Endothelial cell of umbilical vein (primary cell): ENCODE measurements at regions not wholly inside any gene's neighbourhood (a gene's known extent, or its start where the extent isn't known, plus 50 kb on each side); places are given as distances from the start of the nearest gene placed in this dataset.

Source experiments
- BruUV-seq: library from RNA; stranded (reverse); fragments of 400-500 nt; replicated peaks from 2 replicates; lab custom pipeline; 2021; lab: Mats Ljungman, UMichigan
- CTCF ChIA-PET: fragments of 300-600, 350-600 bp; sonication (Branson Sonifier 250); formaldehyde crosslinking; loops from one replicate; lab custom pipeline; 2021; ENCODE audit warnings: antibody characterized with exemption, inconsistent platforms; lab: Charles Lee
- POLR2A ChIA-PET: fragments of 300-600, 350-600 bp; sonication (Branson Sonifier 250); formaldehyde crosslinking; loops from one replicate; lab custom pipeline; 2021; ENCODE audit warnings: antibody characterized with exemption, inconsistent platforms; lab: Charles Lee
- DNase-seq: peaks from one replicate; pipeline ENCODE4 v3.0.0-alpha.2; 2011; ENCODE audit warnings: low read depth, low spot score
- FAIRE-seq: peaks from 2 replicates; lab custom pipeline; 2011; peaks lifted over from hg19 to GRCh38; lab: Jason Lieb, UNC
- H2AFZ ChIP-seq: 2 replicates; pipeline ENCODE4 v1.6.0; 2012; ENCODE audit warnings: low read depth, low read length, control low read depth, inconsistent platforms
- H3K27ac ChIP-seq: 2 replicates; pipeline ENCODE4 v1.5.1; 2011; ENCODE audit warnings: low read depth, mild to moderate bottlenecking, control low read depth, low read length, moderate library complexity; ENCODE audit not compliant: insufficient read depth
- H3K27me3 ChIP-seq, 2 experiments: 2 replicates each; pipeline versions ENCODE4 v1.6.0 to v1.6.1; 2011; ENCODE audit warnings: low read length in 2 of 2, mixed read lengths in 1 of 2; ENCODE audit not compliant: control insufficient read depth in 2 of 2, insufficient read depth in 2 of 2
- H3K36me3 ChIP-seq, 2 experiments: 2 replicates in 1 of 2; 3 replicates in 1 of 2; pipeline ENCODE4 v1.5.1; 2011; ENCODE audit warnings: low read length in 2 of 2, mild to moderate bottlenecking in 1 of 2, moderate library complexity in 1 of 2; ENCODE audit not compliant: control insufficient read depth in 2 of 2, insufficient read depth in 2 of 2; ENCODE audit errors: extremely low read depth in 1 of 2
- H3K4me1 ChIP-seq: 3 replicates; pipeline ENCODE4 v1.5.1; 2011; ENCODE audit warnings: mild to moderate bottlenecking, low read length; ENCODE audit not compliant: control insufficient read depth, insufficient read depth; ENCODE audit errors: extremely low read depth
- H3K4me2 ChIP-seq: 2 replicates; pipeline ENCODE4 v1.6.1; 2011; ENCODE audit warnings: low read length, control low read depth, mixed read lengths; ENCODE audit not compliant: insufficient read depth
- H3K4me3 ChIP-seq, 3 experiments: fragments of 200-600 bp in 1 of 3; sonication (generic), shearing (Covaris generic) in 1 of 3; replicated peaks in 1 of 3; 2 replicates each; pipeline ENCODE4 v1.5.1; 2011 to 2016; ENCODE audit warnings: control low read depth in 3 of 3, low read length in 3 of 3, mild to moderate bottlenecking in 2 of 3, inconsistent platforms in 1 of 3, low read depth in 1 of 3, moderate library complexity in 1 of 3; ENCODE audit not compliant: insufficient read depth in 1 of 3
- H3K79me2 ChIP-seq: 2 replicates; pipeline ENCODE4 v1.6.0; 2012; ENCODE audit warnings: low read length, inconsistent platforms; ENCODE audit not compliant: control insufficient read depth, insufficient read depth
- H3K9ac ChIP-seq: replicated peaks from 2 replicates; pipeline ENCODE3; 2011; ENCODE audit warnings: low read length, control low read depth; ENCODE audit not compliant: insufficient read depth; ENCODE audit errors: extremely low read depth
- H3K9me1 ChIP-seq: replicated peaks from 3 replicates; pipeline ENCODE4 v1.6.0; 2011; ENCODE audit warnings: mild to moderate bottlenecking, low read length; ENCODE audit not compliant: control insufficient read depth, insufficient read depth; ENCODE audit errors: extremely low read depth
- H3K9me3 ChIP-seq: replicated peaks from 2 replicates; pipeline ENCODE4 v1.5.1; 2012; ENCODE audit warnings: low read length, inconsistent platforms; ENCODE audit not compliant: control insufficient read depth, insufficient read depth
- H4K20me1 ChIP-seq: replicated peaks from 2 replicates; pipeline ENCODE3; 2011; ENCODE audit warnings: mild to moderate bottlenecking, low read length; ENCODE audit not compliant: control insufficient read depth, insufficient read depth; ENCODE audit errors: extremely low read depth
- EZH2 ChIP-seq: IDR thresholded peaks from 2 replicates; pipeline ENCODE4 v1.6.1; 2012; ENCODE audit warnings: borderline replicate concordance, low read depth, mild to moderate bottlenecking, moderate library complexity, low read length, inconsistent platforms; ENCODE audit not compliant: severe bottlenecking
- FOS ChIP-seq: IDR thresholded peaks from 2 replicates; pipeline ENCODE4 v1.6.1; 2011; ENCODE audit warnings: mild to moderate bottlenecking, low read length, moderate library complexity, borderline replicate concordance; ENCODE audit not compliant: insufficient read depth
- GATA2 ChIP-seq: IDR thresholded peaks from 2 replicates; pipeline ENCODE4 v1.7.0; 2011; ENCODE audit warnings: low read depth, mild to moderate bottlenecking, moderate library complexity, mixed read lengths, low read length; ENCODE audit not compliant: insufficient read length, insufficient read depth
- JUN ChIP-seq: IDR thresholded peaks from 2 replicates; pipeline ENCODE4 v1.6.1; 2011; ENCODE audit warnings: borderline replicate concordance, low read depth; ENCODE audit not compliant: insufficient read length, insufficient read depth
- MYC ChIP-seq: IDR thresholded peaks from one replicate; pipeline ENCODE4 v1.6.1; 2011; ENCODE audit warnings: mild to moderate bottlenecking, low read depth, low read length
- POLR2A ChIP-seq: IDR thresholded peaks from 2 replicates; pipeline ENCODE4 v1.6.1; 2012; ENCODE audit warnings: low read depth, mild to moderate bottlenecking, control low read depth, low read length
- POLR2AphosphoS5 ChIP-seq: IDR thresholded peaks from 2 replicates; pipeline ENCODE4 v1.6.1; 2012; ENCODE audit warnings: low read depth, mild to moderate bottlenecking, control low read depth, low read length, moderate library complexity; ENCODE audit not compliant: insufficient read depth
- dilution Hi-C: fragments of 300-500 bp; cut with MboI; formaldehyde crosslinking; loops from one replicate; pipeline ENCODE4 v1.15.0; 2019; ENCODE audit warnings: low sequenced_read_pairs; ENCODE audit not compliant: extremely low pct_ligation_motif_present
- intact Hi-C: fragments of 100-400 bp; cut with micrococcal nuclease; formaldehyde crosslinking; loops from one replicate; pipeline ENCODE4 v1.10.0; 2022
- TF ChIP-seq, protein P1 (sequence below), 2 donors: IDR thresholded peaks; 1 replicate in 1 of 2; 2 replicates in 1 of 2; pipeline ENCODE4 v1.5.1; 2011; ENCODE audit warnings: low read length in 2 of 2, mild to moderate bottlenecking in 2 of 2, moderate library complexity in 2 of 2, control low read depth in 1 of 2, inconsistent platforms in 1 of 2, low read depth in 1 of 2; ENCODE audit not compliant: insufficient read depth in 1 of 2; ENCODE audit errors: extremely low read depth in 1 of 2
- TF ChIP-seq, protein P2 (sequence below): IDR thresholded peaks from 2 replicates; pipeline ENCODE4 v1.6.1; 2011; ENCODE audit not compliant: insufficient read depth, insufficient read length

DNA sequence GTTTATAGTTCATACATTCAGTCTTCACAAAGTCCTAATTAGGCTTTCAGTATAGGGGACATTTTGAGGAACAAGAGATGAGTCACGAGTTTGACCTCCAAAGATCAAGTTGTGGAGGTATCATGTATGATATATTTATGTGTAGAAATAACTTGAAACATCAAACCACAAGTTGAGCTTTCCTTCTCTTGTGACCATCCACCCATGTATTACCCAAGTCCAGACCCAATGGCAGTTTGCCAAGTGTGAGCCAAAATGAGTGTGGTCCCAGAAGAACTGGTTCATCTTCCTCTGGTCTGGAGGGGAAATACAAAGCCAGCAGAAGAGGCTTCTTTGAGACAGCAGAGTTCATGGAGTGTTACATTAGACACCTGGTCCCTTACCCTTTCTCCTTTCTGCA lies 104.9 kb downstream of the ATP23 start:
- H3K27me3 ChIP-seq: no peaks in the 10 kb centered on the region
- no peaks in the 10 kb centered on the region for H3K36me3 ChIP-seq
- ChIA-PET CTCF (no interaction called here), POLR2A (no interaction called here)
- H4K20me1 ChIP-seq: no peaks in the 10 kb centered on the region
- H3K27ac ChIP-seq: no peak overlapping the region
- no peaks in the 10 kb centered on the region for H3K4me1 ChIP-seq
- TF ChIP-seq, protein P1, sequence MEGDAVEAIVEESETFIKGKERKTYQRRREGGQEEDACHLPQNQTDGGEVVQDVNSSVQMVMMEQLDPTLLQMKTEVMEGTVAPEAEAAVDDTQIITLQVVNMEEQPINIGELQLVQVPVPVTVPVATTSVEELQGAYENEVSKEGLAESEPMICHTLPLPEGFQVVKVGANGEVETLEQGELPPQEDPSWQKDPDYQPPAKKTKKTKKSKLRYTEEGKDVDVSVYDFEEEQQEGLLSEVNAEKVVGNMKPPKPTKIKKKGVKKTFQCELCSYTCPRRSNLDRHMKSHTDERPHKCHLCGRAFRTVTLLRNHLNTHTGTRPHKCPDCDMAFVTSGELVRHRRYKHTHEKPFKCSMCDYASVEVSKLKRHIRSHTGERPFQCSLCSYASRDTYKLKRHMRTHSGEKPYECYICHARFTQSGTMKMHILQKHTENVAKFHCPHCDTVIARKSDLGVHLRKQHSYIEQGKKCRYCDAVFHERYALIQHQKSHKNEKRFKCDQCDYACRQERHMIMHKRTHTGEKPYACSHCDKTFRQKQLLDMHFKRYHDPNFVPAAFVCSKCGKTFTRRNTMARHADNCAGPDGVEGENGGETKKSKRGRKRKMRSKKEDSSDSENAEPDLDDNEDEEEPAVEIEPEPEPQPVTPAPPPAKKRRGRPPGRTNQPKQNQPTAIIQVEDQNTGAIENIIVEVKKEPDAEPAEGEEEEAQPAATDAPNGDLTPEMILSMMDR (IDR thresholded peaks at IDR 0.05; ENCODE audit: extremely low read depth in 1 of 2, insufficient read depth in 1 of 2, low read depth in 1 of 2, low read length in 2 of 2): no peak
- TF ChIP-seq EZH2 (no peak), FOS (no peak), POLR2AphosphoS5 (no peak), JUN (no peak), POLR2A (no peak), MYC (no peak), GATA2 (no peak)
- TF ChIP-seq, protein P2, sequence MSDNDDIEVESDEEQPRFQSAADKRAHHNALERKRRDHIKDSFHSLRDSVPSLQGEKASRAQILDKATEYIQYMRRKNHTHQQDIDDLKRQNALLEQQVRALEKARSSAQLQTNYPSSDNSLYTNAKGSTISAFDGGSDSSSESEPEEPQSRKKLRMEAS: no peak
- no peak overlapping the region for H3K4me3 ChIP-seq
- H3K9me1 ChIP-seq: no peaks in the 10 kb centered on the region
- intact Hi-C loops: no loop called here
- no peak overlapping the region for H3K4me2 ChIP-seq
- dilution Hi-C loops: no loop called here
- no peak overlapping the region for H2AFZ ChIP-seq
- no peaks in the 10 kb centered on the region for H3K9me3 ChIP-seq
- H3K9ac ChIP-seq: no peak overlapping the region
- no peaks in the 10 kb centered on the region for H3K79me2 ChIP-seq
- no peak for FAIRE-seq
- DNase-seq: no peak
- BruUV-seq: no TSS peak
